Activated CD4-positive, CD25-positive, alpha-beta regulatory T cell (primary cell): ENCODE measurements at regions not wholly inside any gene's neighbourhood (a gene's known extent, or its start where the extent isn't known, plus 50 kb on each side); places are given as distances from the start of the nearest gene placed in this dataset.

Source experiments
- DNase-seq, 4 experiments: peaks; one replicate each; lab custom pipeline; 2025; lab: John Stamatoyannopoulos, UW

- no peak for DNase-seq
Measured at GRCh38 chr15:69576948-69577351, 124.3 kb downstream of the RPLP1 start.

DNA sequence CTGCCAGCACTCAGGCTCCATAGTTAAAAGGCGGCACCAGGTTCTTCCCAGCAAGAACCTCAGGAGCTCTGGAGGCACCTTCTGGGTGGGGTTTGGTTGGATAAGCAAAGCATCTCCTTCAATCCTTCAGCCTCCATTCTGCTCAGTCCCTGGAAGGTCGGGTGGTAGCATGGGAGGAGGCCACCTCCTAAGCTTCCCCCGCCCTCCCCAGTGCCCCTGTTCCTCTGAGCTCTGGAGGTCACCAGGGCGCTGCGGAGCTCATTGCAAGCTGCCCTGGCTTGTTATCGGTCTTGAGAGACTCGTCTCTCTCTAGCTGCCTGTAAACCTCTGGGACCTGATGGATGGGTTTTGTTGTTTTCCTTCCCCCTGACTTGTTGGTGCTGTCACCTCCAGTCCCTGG lies 124.8 kb downstream of the RPLP1 start:
- DNase-seq: no peak

DNA sequence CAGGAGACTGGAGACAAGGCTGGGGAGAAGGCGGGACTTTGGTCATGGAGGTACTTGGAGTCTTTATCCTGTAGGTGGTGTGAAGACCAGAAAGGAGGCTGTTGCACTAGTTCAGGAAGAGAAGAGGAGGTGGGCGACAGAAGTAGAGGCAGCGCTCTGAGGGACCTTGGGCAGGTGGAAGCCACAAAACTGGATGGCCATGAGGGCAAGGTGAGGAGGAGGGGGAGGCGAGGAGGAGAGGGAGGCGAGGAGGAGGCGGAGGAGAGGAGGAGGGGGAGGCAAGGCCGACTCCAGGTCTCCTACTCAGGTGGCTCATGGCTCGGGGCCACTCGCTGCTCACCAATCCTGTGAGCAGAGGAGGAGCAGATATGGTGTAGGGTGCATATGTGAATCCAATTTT lies 125.6 kb downstream of the RPLP1 start:
- no peak for DNase-seq

GRCh38 chr15:69578787-69579583 lies 126.4 kb downstream of the RPLP1 start:
- DNase-seq: no peak

DNA sequence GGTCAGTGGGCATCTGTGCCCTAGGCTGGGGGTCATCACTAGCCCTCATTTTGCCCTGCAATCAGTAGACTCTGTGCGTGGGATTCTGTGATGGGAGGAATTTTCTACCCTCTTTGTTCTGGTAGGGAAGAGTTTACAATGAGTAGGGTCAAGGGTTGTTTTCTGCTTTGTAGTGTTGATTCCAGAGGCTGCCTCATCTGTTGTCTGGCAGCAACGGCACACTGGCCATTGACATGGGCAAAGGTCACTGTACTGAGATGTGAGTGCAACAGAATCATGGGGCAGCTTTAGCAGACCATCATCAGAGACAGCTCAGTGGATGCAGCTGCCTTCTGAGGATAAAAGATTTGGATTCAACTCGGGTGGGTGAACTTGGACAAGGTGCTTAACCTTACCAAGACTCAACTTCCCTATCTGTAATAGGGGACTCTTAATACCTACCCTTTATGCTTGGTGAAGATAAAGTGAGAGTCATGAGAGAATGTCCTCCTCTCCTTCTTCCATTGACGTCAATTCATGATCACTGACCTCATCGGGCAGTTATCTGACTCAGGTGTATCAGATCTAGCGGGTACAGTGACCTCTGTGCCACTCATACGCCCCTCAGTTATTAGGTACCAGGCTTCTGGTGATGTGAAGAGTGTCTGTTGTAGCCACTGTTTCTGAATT lies 127.5 kb downstream of the RPLP1 start:
- no peak for DNase-seq

GRCh38 chr15:69583626-69584025 lies 131.0 kb downstream of the RPLP1 start:
- DNase-seq: no peak

DNA sequence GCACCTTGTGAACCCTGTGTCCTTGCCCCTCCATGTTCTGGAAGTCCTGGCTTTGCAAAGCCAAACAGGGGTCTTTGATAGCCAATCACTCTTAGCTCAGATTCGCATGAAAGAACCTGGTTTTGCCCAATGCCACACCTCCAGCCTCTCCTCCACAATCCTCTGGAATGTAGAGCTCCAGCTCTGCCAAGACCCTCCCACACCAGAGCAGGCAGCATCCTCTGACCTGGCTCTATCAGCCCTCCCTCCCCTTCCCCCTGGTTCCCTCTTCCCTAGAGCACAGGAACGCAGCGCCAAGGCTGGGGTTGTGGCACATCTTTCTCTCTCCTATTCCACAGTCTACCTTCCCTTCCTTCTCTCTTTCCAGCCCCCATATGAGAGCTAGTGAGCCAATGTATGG lies 133.3 kb downstream of the RPLP1 start:
- DNase-seq: no peak

DNA sequence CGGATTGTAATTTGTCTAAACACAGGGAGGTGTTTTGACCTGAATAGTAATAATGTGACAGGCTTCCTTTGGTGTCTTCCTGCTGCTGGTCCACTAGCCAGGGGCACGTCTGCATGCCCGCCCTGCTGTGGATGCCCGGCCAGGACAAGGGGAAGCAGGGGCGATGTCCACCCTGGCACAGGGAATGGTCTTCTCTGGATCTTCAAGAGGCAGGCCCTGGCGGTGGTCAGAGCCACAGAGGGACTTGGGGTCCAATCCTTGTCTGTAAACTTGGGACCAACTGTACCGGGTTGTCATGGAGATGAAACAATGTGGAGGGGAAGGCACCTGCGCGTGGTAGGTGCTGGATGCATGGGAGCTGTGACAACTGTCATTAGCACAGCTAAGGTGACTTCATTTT lies 134.1 kb downstream of the RPLP1 start:
- no peak for DNase-seq

DNA sequence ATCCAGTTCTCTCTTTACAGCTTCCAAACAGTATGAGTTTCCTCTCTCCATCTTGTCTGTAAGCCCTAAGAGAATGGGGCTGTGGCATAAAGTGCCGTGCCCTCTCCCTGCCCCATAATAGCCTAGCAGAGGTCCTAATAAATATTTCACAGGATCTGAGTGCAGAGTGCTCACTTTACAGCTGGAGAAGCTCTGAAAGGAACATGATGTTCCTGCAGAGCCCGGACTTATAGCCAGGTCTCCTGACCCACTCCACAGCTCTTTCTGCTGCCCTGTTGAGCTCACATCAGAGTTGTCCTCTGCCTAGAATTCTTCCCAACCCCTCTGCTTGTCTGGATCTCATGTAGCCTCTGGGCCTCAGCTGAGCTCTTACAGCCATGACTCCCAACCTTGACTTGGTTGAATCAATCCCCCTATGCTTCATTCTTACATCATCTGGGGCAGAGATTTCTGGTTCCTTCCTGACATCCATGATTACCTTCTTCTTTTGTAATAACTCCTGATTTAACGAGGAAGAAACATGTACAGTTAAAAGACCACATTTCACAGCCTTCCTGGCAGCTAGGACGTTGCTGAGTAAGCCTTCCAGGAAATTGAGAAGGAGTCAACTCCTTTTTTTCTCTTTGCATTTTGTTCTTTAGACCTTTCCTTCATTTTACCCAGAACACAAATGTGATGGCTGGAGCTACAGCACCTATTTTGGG lies 135.3 kb downstream of the RPLP1 start:
- no peak for DNase-seq

DNA sequence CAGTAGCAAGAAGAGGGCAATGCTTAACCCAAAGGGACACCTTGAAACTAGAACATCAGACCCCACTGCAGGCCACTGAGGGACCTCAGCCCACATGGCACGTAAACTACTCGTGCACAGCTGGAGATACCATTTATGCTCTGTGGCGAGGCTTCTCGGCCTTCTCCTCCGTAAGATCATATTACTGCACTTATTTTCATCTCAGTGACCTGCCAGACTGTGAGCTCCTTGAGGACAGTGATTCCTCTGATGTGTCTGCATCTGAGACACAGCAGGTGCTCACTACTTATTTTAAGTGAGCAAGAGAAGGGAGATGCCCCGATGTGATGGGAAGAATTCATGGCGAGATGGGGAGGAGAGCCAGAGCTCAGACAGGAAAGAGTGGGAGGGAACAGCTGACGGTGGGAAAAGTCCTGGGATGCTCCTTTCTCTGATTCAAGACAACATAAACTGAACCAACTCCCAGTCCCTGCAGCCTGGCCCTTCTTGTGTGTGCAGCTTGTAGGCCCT lies 137.6 kb downstream of the RPLP1 start:
- DNase-seq: no peak

GRCh38 chr15:69590932-69591524 lies 138.4 kb downstream of the RPLP1 start:
- no peak for DNase-seq

DNA sequence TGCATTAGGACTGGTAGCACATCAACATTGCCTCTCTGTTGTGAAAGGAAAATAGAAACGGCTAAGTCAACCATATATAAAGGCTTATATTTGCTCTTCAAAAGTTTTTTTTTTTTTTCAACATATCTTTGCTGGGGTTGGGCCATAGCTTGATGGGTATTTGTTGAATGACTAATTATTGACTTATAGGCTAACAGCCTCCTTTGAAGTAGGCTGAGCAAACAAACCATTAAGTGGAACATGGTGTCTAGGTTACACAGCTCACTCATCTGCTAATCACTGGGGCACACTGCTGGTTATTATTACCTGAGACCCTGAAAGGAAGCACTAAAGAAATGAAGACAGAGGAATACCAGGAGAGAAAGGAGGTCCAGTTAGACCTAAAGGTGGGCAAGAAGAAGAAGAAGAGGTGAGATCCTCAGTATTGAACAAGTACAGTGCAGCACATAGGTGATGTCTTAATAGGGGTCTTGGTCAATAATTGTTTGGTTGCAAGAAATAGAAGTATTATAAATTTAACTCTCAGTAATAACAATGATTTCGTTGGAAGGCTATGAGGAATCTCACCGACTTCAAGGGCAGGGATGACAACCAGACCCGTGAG lies 139.4 kb downstream of the RPLP1 start:
- no peak for DNase-seq

GRCh38 chr15:69592954-69593353 lies 140.3 kb downstream of the RPLP1 start:
- DNase-seq: no peak

- DNase-seq: no peak
Measured at GRCh38 chr15:69593488-69593887, 140.9 kb downstream of the RPLP1 start.

GRCh38 chr15:69593981-69594966 lies 141.7 kb downstream of the RPLP1 start:
- no peak for DNase-seq

GRCh38 chr15:69595009-69595791 lies 142.6 kb downstream of the RPLP1 start:
- no peak for DNase-seq

GRCh38 chr15:69597061-69597592 lies 144.5 kb downstream of the RPLP1 start:
- no peak for DNase-seq

GRCh38 chr15:69599271-69599670 lies 146.7 kb downstream of the RPLP1 start:
- no peak for DNase-seq

GRCh38 chr15:69600556-69601085 lies 148.0 kb downstream of the RPLP1 start:
- no peak for DNase-seq
